ENCODE measurements at regions not wholly inside any gene's neighbourhood (a gene's known extent, or its start where the extent isn't known, plus 50 kb on each side); places are given as distances from the start of the nearest gene placed in this dataset.

DNA sequence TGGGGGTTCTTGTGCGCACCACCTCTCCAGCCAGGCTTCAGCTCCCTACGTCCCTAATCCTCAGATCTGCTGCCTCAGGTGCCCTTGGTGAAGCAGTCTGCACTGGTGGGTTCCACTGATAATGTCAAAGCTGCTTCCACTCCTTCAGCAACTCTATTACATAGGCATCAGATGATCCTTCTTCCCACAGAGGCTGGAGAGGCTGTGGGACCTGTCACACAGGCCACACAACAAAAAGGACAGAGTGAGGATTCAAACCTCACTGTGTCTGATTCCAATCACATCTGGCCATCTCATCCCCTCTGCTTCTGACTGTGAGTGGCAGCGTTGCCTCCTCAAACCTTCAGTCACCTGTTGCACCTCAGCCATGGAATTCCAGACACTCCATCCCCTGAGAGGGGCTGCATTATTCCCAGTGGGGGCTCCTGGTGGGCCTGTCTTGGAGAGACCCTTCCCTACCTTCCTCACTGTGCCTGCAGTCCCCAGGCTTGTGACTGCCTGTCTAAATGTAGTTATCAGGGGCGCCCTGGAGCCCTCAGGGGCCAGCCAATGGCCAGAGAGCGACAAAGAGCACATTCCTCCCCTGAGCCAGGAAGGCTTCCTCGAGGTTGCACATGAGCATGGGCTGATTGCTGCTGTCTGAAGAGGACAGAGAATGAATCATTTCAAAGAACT, 211.4 kb upstream of the ECI2 start:
- DNase-seq (ENCODE audit: extremely low read depth in 1 of 4, low spot score in 3 of 4): no peak
- no peak for FAIRE-seq
- Histone ChIP-seq H3K9me3 (replicated peaks; ENCODE audit: control insufficient read depth, insufficient read depth, low read depth, low read length) (no peaks in the 10 kb centered on the region), H3K9ac (ENCODE audit: insufficient read depth in 1 of 2, low read depth in 2 of 2, low read length in 2 of 2) (no peak overlapping the region), H3K4me2 (ENCODE audit: insufficient read depth, low read length) (no peak overlapping the region), H2AFZ (ENCODE audit: low read depth, low read length) (no peak overlapping the region), H3K27me3 (ENCODE audit: control insufficient read depth in 2 of 2, insufficient read depth in 2 of 2, low read length in 2 of 2) (peaks cover 33 to 70% of the 10 kb centered on the region in 2 experiments; a peak in 4 of 5 replicates), H3K4me1 (replicated peaks in 1 of 2; ENCODE audit: control insufficient read depth in 2 of 2, insufficient read depth in 2 of 2, low read length in 2 of 2) (peaks cover 0 to 4% of the 10 kb centered on the region in 2 experiments; a peak in 1 of 5 replicates), H3K9me1 (ENCODE audit: control insufficient read depth, insufficient read depth, low read length) (peaks cover 2% of the 10 kb centered on the region), H3K4me3 (no peak overlapping the region), H3K79me2 (ENCODE audit: control insufficient read depth, insufficient read depth, low read length) (no peaks in the 10 kb centered on the region), H3K36me3 (ENCODE audit: control insufficient read depth, insufficient read depth, low read length) (no peaks in the 10 kb centered on the region), H4K20me1 (replicated peaks; ENCODE audit: control insufficient read depth, insufficient read depth, low read length) (no peaks in the 10 kb centered on the region; the same call in 1 of the 2 replicates), H3K27ac (ENCODE audit: extremely low read depth, low read depth, low read length) (no peak overlapping the region)
- POLR2A ChIA-PET: no interaction called here
- CTCF ChIA-PET (ENCODE audit: low intra/inter-chr PET ratio): no interaction called here
- 4% methylated on average over 6 of the region's 6 CpGs for WGBS (ENCODE audit: insufficient coverage, low coverage, missing lambda C conversion rate)
- BruUV-seq (replicated peaks): no TSS peak
- intact Hi-C loops (cut with micrococcal nuclease): no loop called here
- no peak for TF ChIP-seq FOXP1 (CRISPR knock-in tag; IDR thresholded peaks at IDR 0.05)
- TF ChIP-seq, protein P1, sequence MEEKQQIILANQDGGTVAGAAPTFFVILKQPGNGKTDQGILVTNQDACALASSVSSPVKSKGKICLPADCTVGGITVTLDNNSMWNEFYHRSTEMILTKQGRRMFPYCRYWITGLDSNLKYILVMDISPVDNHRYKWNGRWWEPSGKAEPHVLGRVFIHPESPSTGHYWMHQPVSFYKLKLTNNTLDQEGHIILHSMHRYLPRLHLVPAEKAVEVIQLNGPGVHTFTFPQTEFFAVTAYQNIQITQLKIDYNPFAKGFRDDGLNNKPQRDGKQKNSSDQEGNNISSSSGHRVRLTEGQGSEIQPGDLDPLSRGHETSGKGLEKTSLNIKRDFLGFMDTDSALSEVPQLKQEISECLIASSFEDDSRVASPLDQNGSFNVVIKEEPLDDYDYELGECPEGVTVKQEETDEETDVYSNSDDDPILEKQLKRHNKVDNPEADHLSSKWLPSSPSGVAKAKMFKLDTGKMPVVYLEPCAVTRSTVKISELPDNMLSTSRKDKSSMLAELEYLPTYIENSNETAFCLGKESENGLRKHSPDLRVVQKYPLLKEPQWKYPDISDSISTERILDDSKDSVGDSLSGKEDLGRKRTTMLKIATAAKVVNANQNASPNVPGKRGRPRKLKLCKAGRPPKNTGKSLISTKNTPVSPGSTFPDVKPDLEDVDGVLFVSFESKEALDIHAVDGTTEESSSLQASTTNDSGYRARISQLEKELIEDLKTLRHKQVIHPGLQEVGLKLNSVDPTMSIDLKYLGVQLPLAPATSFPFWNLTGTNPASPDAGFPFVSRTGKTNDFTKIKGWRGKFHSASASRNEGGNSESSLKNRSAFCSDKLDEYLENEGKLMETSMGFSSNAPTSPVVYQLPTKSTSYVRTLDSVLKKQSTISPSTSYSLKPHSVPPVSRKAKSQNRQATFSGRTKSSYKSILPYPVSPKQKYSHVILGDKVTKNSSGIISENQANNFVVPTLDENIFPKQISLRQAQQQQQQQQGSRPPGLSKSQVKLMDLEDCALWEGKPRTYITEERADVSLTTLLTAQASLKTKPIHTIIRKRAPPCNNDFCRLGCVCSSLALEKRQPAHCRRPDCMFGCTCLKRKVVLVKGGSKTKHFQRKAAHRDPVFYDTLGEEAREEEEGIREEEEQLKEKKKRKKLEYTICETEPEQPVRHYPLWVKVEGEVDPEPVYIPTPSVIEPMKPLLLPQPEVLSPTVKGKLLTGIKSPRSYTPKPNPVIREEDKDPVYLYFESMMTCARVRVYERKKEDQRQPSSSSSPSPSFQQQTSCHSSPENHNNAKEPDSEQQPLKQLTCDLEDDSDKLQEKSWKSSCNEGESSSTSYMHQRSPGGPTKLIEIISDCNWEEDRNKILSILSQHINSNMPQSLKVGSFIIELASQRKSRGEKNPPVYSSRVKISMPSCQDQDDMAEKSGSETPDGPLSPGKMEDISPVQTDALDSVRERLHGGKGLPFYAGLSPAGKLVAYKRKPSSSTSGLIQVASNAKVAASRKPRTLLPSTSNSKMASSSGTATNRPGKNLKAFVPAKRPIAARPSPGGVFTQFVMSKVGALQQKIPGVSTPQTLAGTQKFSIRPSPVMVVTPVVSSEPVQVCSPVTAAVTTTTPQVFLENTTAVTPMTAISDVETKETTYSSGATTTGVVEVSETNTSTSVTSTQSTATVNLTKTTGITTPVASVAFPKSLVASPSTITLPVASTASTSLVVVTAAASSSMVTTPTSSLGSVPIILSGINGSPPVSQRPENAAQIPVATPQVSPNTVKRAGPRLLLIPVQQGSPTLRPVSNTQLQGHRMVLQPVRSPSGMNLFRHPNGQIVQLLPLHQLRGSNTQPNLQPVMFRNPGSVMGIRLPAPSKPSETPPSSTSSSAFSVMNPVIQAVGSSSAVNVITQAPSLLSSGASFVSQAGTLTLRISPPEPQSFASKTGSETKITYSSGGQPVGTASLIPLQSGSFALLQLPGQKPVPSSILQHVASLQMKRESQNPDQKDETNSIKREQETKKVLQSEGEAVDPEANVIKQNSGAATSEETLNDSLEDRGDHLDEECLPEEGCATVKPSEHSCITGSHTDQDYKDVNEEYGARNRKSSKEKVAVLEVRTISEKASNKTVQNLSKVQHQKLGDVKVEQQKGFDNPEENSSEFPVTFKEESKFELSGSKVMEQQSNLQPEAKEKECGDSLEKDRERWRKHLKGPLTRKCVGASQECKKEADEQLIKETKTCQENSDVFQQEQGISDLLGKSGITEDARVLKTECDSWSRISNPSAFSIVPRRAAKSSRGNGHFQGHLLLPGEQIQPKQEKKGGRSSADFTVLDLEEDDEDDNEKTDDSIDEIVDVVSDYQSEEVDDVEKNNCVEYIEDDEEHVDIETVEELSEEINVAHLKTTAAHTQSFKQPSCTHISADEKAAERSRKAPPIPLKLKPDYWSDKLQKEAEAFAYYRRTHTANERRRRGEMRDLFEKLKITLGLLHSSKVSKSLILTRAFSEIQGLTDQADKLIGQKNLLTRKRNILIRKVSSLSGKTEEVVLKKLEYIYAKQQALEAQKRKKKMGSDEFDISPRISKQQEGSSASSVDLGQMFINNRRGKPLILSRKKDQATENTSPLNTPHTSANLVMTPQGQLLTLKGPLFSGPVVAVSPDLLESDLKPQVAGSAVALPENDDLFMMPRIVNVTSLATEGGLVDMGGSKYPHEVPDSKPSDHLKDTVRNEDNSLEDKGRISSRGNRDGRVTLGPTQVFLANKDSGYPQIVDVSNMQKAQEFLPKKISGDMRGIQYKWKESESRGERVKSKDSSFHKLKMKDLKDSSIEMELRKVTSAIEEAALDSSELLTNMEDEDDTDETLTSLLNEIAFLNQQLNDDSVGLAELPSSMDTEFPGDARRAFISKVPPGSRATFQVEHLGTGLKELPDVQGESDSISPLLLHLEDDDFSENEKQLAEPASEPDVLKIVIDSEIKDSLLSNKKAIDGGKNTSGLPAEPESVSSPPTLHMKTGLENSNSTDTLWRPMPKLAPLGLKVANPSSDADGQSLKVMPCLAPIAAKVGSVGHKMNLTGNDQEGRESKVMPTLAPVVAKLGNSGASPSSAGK (IDR thresholded peaks at IDR 0.05): no peak
- TF ChIP-seq THRAP3 (IDR thresholded peaks at IDR 0.05; ENCODE audit: borderline replicate concordance): no peak
- TF ChIP-seq, protein P2, sequence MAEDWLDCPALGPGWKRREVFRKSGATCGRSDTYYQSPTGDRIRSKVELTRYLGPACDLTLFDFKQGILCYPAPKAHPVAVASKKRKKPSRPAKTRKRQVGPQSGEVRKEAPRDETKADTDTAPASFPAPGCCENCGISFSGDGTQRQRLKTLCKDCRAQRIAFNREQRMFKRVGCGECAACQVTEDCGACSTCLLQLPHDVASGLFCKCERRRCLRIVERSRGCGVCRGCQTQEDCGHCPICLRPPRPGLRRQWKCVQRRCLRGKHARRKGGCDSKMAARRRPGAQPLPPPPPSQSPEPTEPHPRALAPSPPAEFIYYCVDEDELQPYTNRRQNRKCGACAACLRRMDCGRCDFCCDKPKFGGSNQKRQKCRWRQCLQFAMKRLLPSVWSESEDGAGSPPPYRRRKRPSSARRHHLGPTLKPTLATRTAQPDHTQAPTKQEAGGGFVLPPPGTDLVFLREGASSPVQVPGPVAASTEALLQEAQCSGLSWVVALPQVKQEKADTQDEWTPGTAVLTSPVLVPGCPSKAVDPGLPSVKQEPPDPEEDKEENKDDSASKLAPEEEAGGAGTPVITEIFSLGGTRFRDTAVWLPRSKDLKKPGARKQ (CRISPR knock-in tag; IDR thresholded peaks at IDR 0.05): no peak
- no peak for TF ChIP-seq SAFB2 (IDR thresholded peaks at IDR 0.05; ENCODE audit: borderline replicate concordance, low read depth, low read length, severe bottlenecking)
- no peak for TF ChIP-seq ZNF184 (CRISPR knock-in tag; IDR thresholded peaks at IDR 0.05)
- in situ Hi-C loops (cut with MboI): no loop called here
- ATAC-seq: no peak

All from K562 (cell line).